Prostate gland (tissue), 2 donors: ENCODE measurements at regions not wholly inside any gene's neighbourhood (a gene's known extent, or its start where the extent isn't known, plus 50 kb on each side); places are given as distances from the start of the nearest gene placed in this dataset.

Experiments used
- DNase-seq: peaks from one replicate; pipeline ENCODE4 v3.0.0-alpha.2; 2019; ENCODE audit warnings: low spot score
- H3K27ac ChIP-seq, 2 donors: fragments of 200-600 bp; sonication (generic); 2 replicates each; pipeline ENCODE4 v1.5.1; 2017 to 2019
- H3K27me3 ChIP-seq: fragments of 200-600 bp; sonication (generic); replicated peaks from 2 replicates; pipeline ENCODE4 v1.5.1; 2019; ENCODE audit not compliant: insufficient read depth
- H3K36me3 ChIP-seq, 2 donors: fragments of 200-600 bp; sonication (generic); 1 replicate in 1 of 2; 2 replicates in 1 of 2; pipeline versions ENCODE4 v1.5.1 to v1.8.1; 2017 to 2019
- H3K4me1 ChIP-seq: fragments of 200-600 bp; sonication (generic); replicated peaks from 2 replicates; pipeline ENCODE4 v1.5.1; 2019
- H3K4me3 ChIP-seq, 2 donors: fragments of 200-600 bp; sonication (generic); 2 replicates each; pipeline ENCODE4 v1.5.1; 2017 to 2019
- H3K9me3 ChIP-seq: fragments of 200-600 bp; sonication (generic); 2 replicates; pipeline ENCODE4 v1.5.1; 2017
- CTCF ChIP-seq, 4 experiments: fragments of 200-600 bp in 2 of 4; fragments of 450-650 bp in 2 of 4; sonication (generic) in 2 of 4; IDR thresholded peaks; 1 replicate in 3 of 4; 2 replicates in 1 of 4; pipeline ENCODE4 v1.5.1; 2016 to 2019; ENCODE audit warnings: antibody characterized with exemption in 4 of 4, mild to moderate bottlenecking in 2 of 4, moderate library complexity in 2 of 4
- POLR2A ChIP-seq: fragments of 450-650 bp; IDR thresholded peaks from one replicate; pipeline ENCODE4 v1.6.1; 2016; ENCODE audit warnings: antibody characterized with exemption, mild to moderate bottlenecking
- POLR2AphosphoS5 ChIP-seq: sonication (generic); formaldehyde crosslinking; IDR thresholded peaks from one replicate; pipeline ENCODE4 v1.6.1; 2017; ENCODE audit warnings: antibody characterized with exemption
- WGBS: methylation state at CpG from one replicate; pipeline ENCODE4 v1.1.5; 2018; 5-methylcytosine and 5-hydroxymethylcytosine counted together
- intact Hi-C: fragments of 100-400 bp; cut with DNase I; formaldehyde crosslinking; loops from one replicate; pipeline ENCODE4 v1.14.2; 2022

GRCh38 chr11:81866896-81867295, 866.8 kb downstream of the FAM181B start:
- TF ChIP-seq POLR2A (no peak), POLR2AphosphoS5 (no peak), CTCF (IDR thresholded peaks at IDR 0.05) (no peak)
- Histone ChIP-seq H3K4me3 (no peak overlapping the region), H3K27ac (no peak overlapping the region), H3K27me3 (no peaks in the 10 kb centered on the region), H3K4me1 (no peaks in the 10 kb centered on the region), H3K36me3 (no peaks in the 10 kb centered on the region), H3K9me3 (no peaks in the 10 kb centered on the region)
- 35% methylated on average over 2 of the region's 2 CpGs for WGBS
- DNase-seq = no peak
- intact Hi-C loops = no loop called here

GRCh38 chr11:81857386-81857785, 876.3 kb downstream of the FAM181B start:
- no peaks in the 10 kb centered on the region for H3K27me3 ChIP-seq
- H3K9me3 ChIP-seq = no peaks in the 10 kb centered on the region
- H3K4me1 ChIP-seq = no peaks in the 10 kb centered on the region
- no peak overlapping the region for H3K27ac ChIP-seq
- TF ChIP-seq POLR2AphosphoS5 (no peak), CTCF (IDR thresholded peaks at IDR 0.05) (no peak), POLR2A (no peak)
- WGBS = 39% methylated on average over 4 of the region's 4 CpGs
- no peak for DNase-seq
- no peaks in the 10 kb centered on the region for H3K36me3 ChIP-seq
- intact Hi-C loops = no loop called here
- no peak overlapping the region for H3K4me3 ChIP-seq

DNA sequence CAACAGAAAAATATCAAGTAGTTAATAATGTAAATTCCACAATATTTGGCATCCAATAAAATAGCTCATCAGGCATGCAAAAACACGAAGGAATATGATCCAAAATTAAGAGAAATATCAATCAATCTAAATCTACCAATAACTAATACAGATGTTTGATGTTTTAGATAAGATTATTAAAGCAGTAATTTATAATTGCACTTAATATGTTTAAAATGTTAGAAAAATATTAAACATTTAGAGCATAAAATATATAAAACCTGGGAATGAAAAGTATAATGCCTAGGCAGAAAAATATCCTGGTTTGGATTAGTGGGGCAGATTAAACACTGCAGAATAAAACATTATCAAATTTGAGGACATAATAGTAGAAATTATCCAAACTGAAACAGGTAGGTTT, 879.9 kb downstream of the FAM181B start:
- no peak for DNase-seq
- WGBS = 61% methylated on average over 1 of the region's 1 CpG
- H3K27me3 ChIP-seq = no peaks in the 10 kb centered on the region
- H3K4me3 ChIP-seq = no peak overlapping the region
- intact Hi-C loops = no loop called here
- no peaks in the 10 kb centered on the region for H3K9me3 ChIP-seq
- H3K27ac ChIP-seq = no peak overlapping the region
- H3K4me1 ChIP-seq = no peaks in the 10 kb centered on the region
- TF ChIP-seq CTCF (IDR thresholded peaks at IDR 0.05) (no peak), POLR2AphosphoS5 (no peak), POLR2A (no peak)
- H3K36me3 ChIP-seq = no peaks in the 10 kb centered on the region

- WGBS = 19% methylated on average over 1 of the region's 1 CpG
- no peak for DNase-seq
These were observed 880.8 kb downstream of the FAM181B start for GRCh38 chr11:81852896-81853295.

More at GRCh38 chr11:81852896-81853295, 880.8 kb downstream of the FAM181B start:
- Histone ChIP-seq H3K27me3 (no peaks in the 10 kb centered on the region), H3K4me1 (no peaks in the 10 kb centered on the region), H3K36me3 (no peaks in the 10 kb centered on the region), H3K27ac (no peak overlapping the region), H3K4me3 (no peak overlapping the region), H3K9me3 (no peaks in the 10 kb centered on the region)
- intact Hi-C loops = no loop called here
- TF ChIP-seq POLR2AphosphoS5 = no peak
- no peak for TF ChIP-seq CTCF (IDR thresholded peaks at IDR 0.05)
- no peak for TF ChIP-seq POLR2A
